CD4-positive, CD25-positive, alpha-beta regulatory T cell (primary cell): ENCODE measurements at regions not wholly inside any gene's neighbourhood (a gene's known extent, or its start where the extent isn't known, plus 50 kb on each side); places are given as distances from the start of the nearest gene placed in this dataset.

ENCODE experiments used
- ATAC-seq, 2 donors: fragments of 150-1000 bp; cut with Tn5 transposase; one replicate each; pipeline ENCODE4 v1.10.0; 2021; ENCODE audit warnings: low read depth in 2 of 2, moderate number of reproducible peaks in 2 of 2, moderate library complexity in 1 of 2
- DNase-seq, 3 donors: peaks; one replicate each; pipeline versions ENCODE4 v3.0.0 to v3.0.0-alpha.2; 2012 to 2022; ENCODE audit warnings: mixed read lengths in 1 of 3
- H3K27ac ChIP-seq: one replicate; pipeline ENCODE4 v1.7.0; 2013; ENCODE audit warnings: mild to moderate bottlenecking, low read length; ENCODE audit not compliant: insufficient read depth, poor library complexity, severe bottlenecking
- H3K27me3 ChIP-seq: one replicate; pipeline ENCODE4 v1.7.0; 2013; ENCODE audit warnings: low read length; ENCODE audit not compliant: control insufficient read depth, insufficient read depth
- H3K36me3 ChIP-seq: one replicate; pipeline ENCODE4 v1.7.0; 2013; ENCODE audit warnings: mild to moderate bottlenecking, low read length, moderate library complexity; ENCODE audit not compliant: control insufficient read depth, insufficient read depth
- H3K4me1 ChIP-seq: 2 replicates; pipeline ENCODE4 v1.7.0; 2013; ENCODE audit warnings: mild to moderate bottlenecking, low read length; ENCODE audit not compliant: insufficient read depth, control insufficient read depth, poor library complexity, severe bottlenecking
- H3K4me3 ChIP-seq: one replicate; pipeline ENCODE4 v1.7.0; 2013; ENCODE audit warnings: low read depth, mild to moderate bottlenecking, low read length, moderate library complexity
- H3K9me3 ChIP-seq, 2 experiments: 1 replicate in 1 of 2; 2 replicates in 1 of 2; pipeline ENCODE4 v1.7.0; 2013; ENCODE audit warnings: low read length in 2 of 2, mild to moderate bottlenecking in 1 of 2, moderate library complexity in 1 of 2; ENCODE audit not compliant: control insufficient read depth in 2 of 2
- H3K27ac Mint-ChIP-seq, 3 donors: one replicate each; pipeline ENCODE4 v1.8.0; 2020 to 2022; ENCODE audit warnings: mild to moderate bottlenecking in 3 of 3, mixed read lengths in 3 of 3, moderate library complexity in 2 of 3
- H3K27me3 Mint-ChIP-seq: one replicate; pipeline ENCODE4 v1.8.0; 2022; ENCODE audit warnings: mild to moderate bottlenecking, mixed read lengths
- H3K36me3 Mint-ChIP-seq: one replicate; pipeline ENCODE4 v1.8.0; 2020; ENCODE audit warnings: mixed read lengths
- H3K4me1 Mint-ChIP-seq, 4 donors: one replicate each; pipeline ENCODE4 v1.8.0; 2020 to 2022; ENCODE audit warnings: mixed read lengths in 4 of 4, mild to moderate bottlenecking in 1 of 4
- H3K4me3 Mint-ChIP-seq, 4 donors: one replicate each; pipeline ENCODE4 v1.8.0; 2020 to 2022; ENCODE audit warnings: mild to moderate bottlenecking in 4 of 4, mixed read lengths in 4 of 4, moderate library complexity in 3 of 4
- H3K9me3 Mint-ChIP-seq, 7 donors: one replicate each; pipeline ENCODE4 v1.8.0; 2020 to 2022; ENCODE audit warnings: mixed read lengths in 7 of 7, mild to moderate bottlenecking in 3 of 7, moderate library complexity in 2 of 7

DNA sequence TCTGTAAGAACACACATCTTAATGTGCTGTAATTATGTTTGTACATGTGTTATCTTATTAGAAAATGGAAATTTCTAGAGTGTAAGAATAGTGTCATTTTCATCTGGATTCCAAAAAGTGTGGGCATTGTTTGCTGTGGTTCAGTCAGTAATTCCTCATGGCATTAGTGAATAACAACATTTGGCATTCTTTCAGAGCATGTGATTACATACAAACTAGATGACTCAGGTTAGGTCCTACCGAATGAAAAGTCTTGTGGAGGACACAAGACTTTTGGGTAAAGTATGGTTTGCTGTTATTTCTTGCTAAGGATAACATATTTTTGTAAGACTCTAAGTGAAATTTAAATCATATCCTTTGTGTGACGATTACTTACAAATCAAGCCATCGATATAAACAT lies 593.1 kb upstream of the NRXN1 start:
- Mint-ChIP-seq H3K4me1 (no peaks in the 10 kb centered on the region), H3K9me3 (peaks cover 1 to 27% (median 8%) of the 10 kb centered on the region in 7 donors), H3K27ac (no peak overlapping the region), H3K27me3 (no peaks in the 10 kb centered on the region), H3K36me3 (no peaks in the 10 kb centered on the region), H3K4me3 (no peak overlapping the region)
- Histone ChIP-seq H3K4me1 (no peaks in the 10 kb centered on the region), H3K36me3 (no peaks in the 10 kb centered on the region), H3K9me3 (peaks cover 3 to 4% of the 10 kb centered on the region in 2 experiments), H3K27me3 (no peaks in the 10 kb centered on the region), H3K4me3 (no peak overlapping the region), H3K27ac (no peak overlapping the region)
- DNase-seq (no peak), ATAC-seq (no peak)

DNA sequence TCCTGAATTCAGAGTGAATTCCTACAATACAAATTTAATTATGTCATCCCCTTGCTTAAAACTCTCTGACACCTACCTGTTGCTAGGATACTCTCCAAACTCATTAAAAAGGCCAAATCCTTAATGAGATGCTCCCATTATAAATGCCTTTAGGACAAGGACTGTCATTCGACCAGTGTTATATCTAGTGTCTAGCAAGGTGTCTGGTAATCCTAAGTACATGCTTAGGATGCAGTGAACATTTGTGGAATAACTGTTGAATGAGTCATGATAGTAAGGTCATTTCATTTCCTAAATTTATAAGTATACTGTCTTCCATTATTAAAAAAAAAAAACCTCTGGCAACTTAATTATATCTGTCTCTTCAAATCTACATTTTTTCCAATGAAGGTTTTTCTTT lies 588.9 kb upstream of the NRXN1 start:
- Mint-ChIP-seq H3K9me3 (peaks cover 4 to 38% (median 11%) of the 10 kb centered on the region in 7 donors), H3K36me3 (no peaks in the 10 kb centered on the region), H3K4me1 (no peaks in the 10 kb centered on the region), H3K27ac (no peak overlapping the region), H3K27me3 (no peaks in the 10 kb centered on the region), H3K4me3 (no peak overlapping the region)
- no peak overlapping the region for H3K27ac ChIP-seq
- peaks cover 3 to 4% of the 10 kb centered on the region in 2 experiments for H3K9me3 ChIP-seq
- no peaks in the 10 kb centered on the region for H3K27me3 ChIP-seq
- no peaks in the 10 kb centered on the region for H3K36me3 ChIP-seq
- no peak for DNase-seq
- H3K4me1 ChIP-seq, result no peaks in the 10 kb centered on the region
- ATAC-seq, result no peak
- no peak overlapping the region for H3K4me3 ChIP-seq

DNA sequence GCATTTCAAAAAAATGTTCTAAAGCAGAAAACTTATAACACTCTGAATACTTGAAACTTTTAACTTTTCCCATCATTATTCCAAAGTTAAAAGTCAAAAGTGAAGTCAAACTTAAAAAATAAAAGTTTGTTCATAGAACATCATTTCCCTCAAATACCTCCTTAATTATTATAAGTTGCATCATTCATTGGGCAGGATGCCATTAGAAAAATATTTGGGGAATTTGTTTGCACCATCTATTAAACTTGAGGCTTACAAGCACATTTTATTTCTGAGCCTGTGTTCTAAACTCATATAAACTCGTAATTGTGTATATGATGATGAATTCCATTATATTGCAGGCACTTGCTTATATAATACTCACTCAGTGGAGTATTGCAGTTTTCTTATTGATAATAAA lies 588.0 kb upstream of the NRXN1 start:
- Histone ChIP-seq H3K27ac (no peak overlapping the region), H3K9me3 (peaks cover 4 to 6% of the 10 kb centered on the region in 2 experiments), H3K36me3 (no peaks in the 10 kb centered on the region), H3K4me3 (no peak overlapping the region), H3K4me1 (no peaks in the 10 kb centered on the region), H3K27me3 (no peaks in the 10 kb centered on the region)
- DNase-seq (no peak), ATAC-seq (no peak)
- Mint-ChIP-seq H3K36me3 (no peaks in the 10 kb centered on the region), H3K27me3 (no peaks in the 10 kb centered on the region), H3K4me3 (no peak overlapping the region), H3K4me1 (no peaks in the 10 kb centered on the region), H3K9me3 (peaks cover 4 to 40% (median 11%) of the 10 kb centered on the region in 7 donors), H3K27ac (no peak overlapping the region)

DNA sequence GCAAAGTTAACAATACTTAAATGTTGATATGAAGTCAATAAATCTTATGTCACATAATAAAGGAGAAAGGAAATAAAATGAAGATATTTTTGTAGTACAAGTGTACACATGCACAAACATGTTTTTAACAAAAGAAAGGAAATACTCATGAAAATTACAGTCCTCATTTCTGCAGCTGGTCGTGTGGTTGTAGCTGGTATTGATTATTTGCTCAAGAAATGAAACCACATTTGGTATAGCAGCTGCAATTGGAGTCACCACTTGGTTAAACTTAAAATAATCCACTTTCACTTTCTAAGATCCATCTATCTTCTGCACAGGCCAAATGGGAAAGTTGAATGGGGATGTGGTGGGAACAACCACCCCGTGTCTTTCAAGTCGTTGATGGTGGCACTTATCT lies 580.5 kb upstream of the NRXN1 start:
- ATAC-seq (no peak), DNase-seq (no peak)
- H3K4me3 ChIP-seq, result no peak overlapping the region
- no peaks in the 10 kb centered on the region for H3K4me1 Mint-ChIP-seq
- no peak overlapping the region for H3K27ac ChIP-seq
- peaks cover 2 to 15% of the 10 kb centered on the region in 2 experiments for H3K9me3 ChIP-seq
- H3K9me3 Mint-ChIP-seq, result peaks cover 0 to 49% (median 15%) of the 10 kb centered on the region in 7 donors
- no peaks in the 10 kb centered on the region for H3K4me1 ChIP-seq
- no peaks in the 10 kb centered on the region for H3K27me3 Mint-ChIP-seq
- no peaks in the 10 kb centered on the region for H3K36me3 ChIP-seq
- H3K27me3 ChIP-seq, result no peaks in the 10 kb centered on the region
- no peak overlapping the region for H3K4me3 Mint-ChIP-seq
- H3K27ac Mint-ChIP-seq, result no peak overlapping the region
- H3K36me3 Mint-ChIP-seq, result no peaks in the 10 kb centered on the region

DNA sequence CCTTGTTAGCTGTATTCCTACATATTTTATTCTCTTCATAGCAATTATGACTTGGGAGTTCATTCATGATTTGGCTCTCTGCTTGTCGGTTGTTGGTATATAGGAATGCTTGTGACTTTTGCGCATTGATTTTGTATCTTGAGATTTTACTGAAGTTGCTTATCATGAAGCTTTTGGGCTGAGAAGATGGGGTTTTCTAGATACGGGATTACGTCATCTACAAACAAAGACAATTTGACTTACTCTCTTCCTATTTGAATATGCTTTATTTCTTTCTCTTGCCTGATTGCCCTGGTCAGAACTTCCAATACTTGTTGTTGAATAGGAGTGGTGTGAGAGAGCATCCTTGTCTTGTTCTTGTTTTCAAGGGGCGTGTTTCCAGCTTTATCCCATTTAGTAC lies 569.8 kb upstream of the NRXN1 start:
- no peak for ATAC-seq
- Mint-ChIP-seq H3K27ac (no peak overlapping the region), H3K9me3 (peaks cover 2 to 57% (median 12%) of the 10 kb centered on the region in 7 donors), H3K4me1 (no peaks in the 10 kb centered on the region), H3K27me3 (no peaks in the 10 kb centered on the region), H3K4me3 (no peak overlapping the region), H3K36me3 (no peaks in the 10 kb centered on the region)
- H3K27me3 ChIP-seq, result no peaks in the 10 kb centered on the region
- H3K27ac ChIP-seq, result no peak overlapping the region
- H3K4me1 ChIP-seq, result no peaks in the 10 kb centered on the region
- no peak for DNase-seq
- H3K9me3 ChIP-seq, result peaks cover 0 to 17% of the 10 kb centered on the region in 2 experiments
- no peak overlapping the region for H3K4me3 ChIP-seq
- H3K36me3 ChIP-seq, result no peaks in the 10 kb centered on the region

DNA sequence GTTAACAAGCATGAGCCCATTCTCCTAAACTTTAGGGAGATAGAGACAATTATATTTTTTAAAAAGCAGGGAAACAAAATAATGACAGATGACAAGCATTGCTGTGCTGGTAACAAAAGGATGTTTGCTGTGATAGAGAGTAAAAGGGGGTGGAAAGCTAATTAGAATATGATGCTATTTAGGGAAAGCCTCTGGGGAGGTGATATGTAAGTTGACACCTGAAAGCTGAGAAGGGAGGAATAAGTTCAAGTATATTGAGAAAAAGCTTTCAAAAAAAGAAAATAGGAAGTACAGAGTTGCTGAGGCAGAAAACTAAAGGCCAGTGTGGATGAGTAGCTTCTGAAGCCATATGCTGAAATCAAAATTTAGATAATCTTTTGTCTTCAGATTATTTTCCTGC lies 565.2 kb upstream of the NRXN1 start:
- Mint-ChIP-seq H3K36me3 (no peaks in the 10 kb centered on the region), H3K4me3 (no peak overlapping the region), H3K9me3 (peaks cover 4 to 34% (median 9%) of the 10 kb centered on the region in 7 donors), H3K27ac (no peak overlapping the region), H3K4me1 (no peaks in the 10 kb centered on the region), H3K27me3 (no peaks in the 10 kb centered on the region)
- no peak for ATAC-seq
- H3K27me3 ChIP-seq, result no peaks in the 10 kb centered on the region
- no peak overlapping the region for H3K27ac ChIP-seq
- H3K4me1 ChIP-seq, result no peaks in the 10 kb centered on the region
- DNase-seq, result no peak
- H3K36me3 ChIP-seq, result no peaks in the 10 kb centered on the region
- no peaks in the 10 kb centered on the region for H3K9me3 ChIP-seq
- H3K4me3 ChIP-seq, result no peak overlapping the region

GRCh38 chr2:51595836-51596235 lies 563.9 kb upstream of the NRXN1 start:
- no peak overlapping the region for H3K4me3 Mint-ChIP-seq
- no peak overlapping the region for H3K27ac Mint-ChIP-seq
- H3K4me3 ChIP-seq, result no peak overlapping the region
- no peaks in the 10 kb centered on the region for H3K36me3 Mint-ChIP-seq
- DNase-seq, result no peak
- H3K4me1 ChIP-seq, result no peaks in the 10 kb centered on the region
- no peaks in the 10 kb centered on the region for H3K4me1 Mint-ChIP-seq
- H3K9me3 Mint-ChIP-seq, result peaks cover 3 to 28% (median 8%) of the 10 kb centered on the region in 7 donors
- no peaks in the 10 kb centered on the region for H3K9me3 ChIP-seq
- H3K36me3 ChIP-seq, result no peaks in the 10 kb centered on the region
- ATAC-seq, result no peak
- no peaks in the 10 kb centered on the region for H3K27me3 Mint-ChIP-seq
- no peaks in the 10 kb centered on the region for H3K27me3 ChIP-seq
- no peak overlapping the region for H3K27ac ChIP-seq

- no peak overlapping the region for H3K4me3 Mint-ChIP-seq
- no peak for ATAC-seq
These were observed 549.8 kb upstream of the NRXN1 start for GRCh38 chr2:51581636-51582267.

More at GRCh38 chr2:51581636-51582267, 549.8 kb upstream of the NRXN1 start:
- no peaks in the 10 kb centered on the region for H3K4me1 Mint-ChIP-seq
- peaks cover 0 to 13% (median 6%) of the 10 kb centered on the region in 7 donors for H3K9me3 Mint-ChIP-seq
- H3K4me3 ChIP-seq, result no peak overlapping the region
- H3K36me3 ChIP-seq, result no peaks in the 10 kb centered on the region
- no peaks in the 10 kb centered on the region for H3K27me3 Mint-ChIP-seq
- no peak for DNase-seq
- H3K9me3 ChIP-seq, result peaks cover 0 to 4% of the 10 kb centered on the region in 2 experiments
- H3K27me3 ChIP-seq, result no peaks in the 10 kb centered on the region
- no peaks in the 10 kb centered on the region for H3K4me1 ChIP-seq
- no peaks in the 10 kb centered on the region for H3K36me3 Mint-ChIP-seq
- no peak overlapping the region for H3K27ac ChIP-seq
- H3K27ac Mint-ChIP-seq, result no peak overlapping the region
